Peyer's patch (tissue), 4 donors: ENCODE measurements at regions not wholly inside any gene's neighbourhood (a gene's known extent, or its start where the extent isn't known, plus 50 kb on each side); places are given as distances from the start of the nearest gene placed in this dataset.

Experiments
- CTCF ChIP-seq, 6 experiments: fragments of 450-650 bp in 4 of 6; fragments of 200-600 bp in 2 of 6; sonication (generic) in 1 of 6; IDR thresholded peaks; one replicate each; pipeline ENCODE4 v1.5.1; 2017 to 2019; ENCODE audit warnings: antibody characterized with exemption in 6 of 6, mild to moderate bottlenecking in 3 of 6, moderate library complexity in 1 of 6
- POLR2A ChIP-seq, 2 donors: fragments of 450-650 bp; IDR thresholded peaks; one replicate each; pipeline ENCODE4 v1.5.1; 2017; ENCODE audit warnings: antibody characterized with exemption in 2 of 2, mild to moderate bottlenecking in 2 of 2, moderate library complexity in 2 of 2

GRCh38 chr7:57367171-57367570, 82.8 kb upstream of the ZNF716 start:
- TF ChIP-seq CTCF (IDR thresholded peaks at IDR 0.05) (no peak), POLR2A (IDR thresholded peaks at IDR 0.05) (no peak)
